RPMI7951 (cell line): ENCODE measurements at regions not wholly inside any gene's neighbourhood (a gene's known extent, or its start where the extent isn't known, plus 50 kb on each side); places are given as distances from the start of the nearest gene placed in this dataset.
A peak's percentile ranks its signal among the peaks of the same experiment; 100 is the strongest.
"Not testable (repeated sequence)": the region's sequence is repeated elsewhere in the genome, so short reads cannot be mapped to it uniquely, and the experiment has no call there.

Experiments used
- DNase-seq: peaks from one replicate; pipeline ENCODE4 v3.0.0-alpha.2; 2012; ENCODE audit warnings: low read depth

DNA sequence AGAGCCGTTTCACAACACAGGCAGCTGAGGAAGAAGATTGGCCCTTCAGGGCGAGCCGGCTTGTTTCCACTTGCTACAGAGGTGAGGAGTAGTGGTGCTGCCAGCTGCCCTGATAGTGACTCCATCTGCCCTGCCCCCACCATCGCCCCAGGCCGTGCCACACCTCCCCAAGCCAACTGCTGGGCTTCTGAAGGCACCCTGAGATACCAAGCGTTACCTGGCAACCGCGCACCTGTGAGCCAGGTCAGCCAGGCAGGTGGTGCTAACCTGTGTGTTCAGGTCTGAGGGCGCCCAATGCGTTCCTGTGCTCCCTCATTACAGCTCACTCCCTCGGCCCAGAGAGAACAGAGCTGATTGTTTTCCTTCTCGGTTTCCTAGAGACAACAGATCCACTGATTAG is 299.1 kb upstream of the ID4 start:
- no peak for DNase-seq

GRCh38 chr6:19547507-19547906 is 289.7 kb upstream of the ID4 start:
- no peak for DNase-seq

DNA sequence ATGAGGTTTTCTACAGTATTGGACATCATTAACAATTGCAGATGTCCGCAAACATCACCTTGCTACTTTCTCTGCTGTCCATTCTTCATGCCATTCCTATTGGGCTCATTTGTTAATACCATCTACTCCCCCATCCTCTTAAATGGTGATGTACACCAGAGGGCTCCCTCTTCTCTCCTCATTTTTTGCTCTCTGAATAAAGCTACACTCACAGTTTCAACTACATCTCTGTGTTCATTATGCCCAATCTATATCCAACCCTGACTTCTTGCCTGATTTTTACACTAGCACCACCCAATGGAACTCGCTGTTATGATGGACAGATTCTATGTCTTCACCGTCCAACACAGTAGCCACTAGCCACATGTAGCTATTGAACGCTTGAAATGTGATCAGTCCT is 288.1 kb upstream of the ID4 start:
- DNase-seq: no peak

DNA sequence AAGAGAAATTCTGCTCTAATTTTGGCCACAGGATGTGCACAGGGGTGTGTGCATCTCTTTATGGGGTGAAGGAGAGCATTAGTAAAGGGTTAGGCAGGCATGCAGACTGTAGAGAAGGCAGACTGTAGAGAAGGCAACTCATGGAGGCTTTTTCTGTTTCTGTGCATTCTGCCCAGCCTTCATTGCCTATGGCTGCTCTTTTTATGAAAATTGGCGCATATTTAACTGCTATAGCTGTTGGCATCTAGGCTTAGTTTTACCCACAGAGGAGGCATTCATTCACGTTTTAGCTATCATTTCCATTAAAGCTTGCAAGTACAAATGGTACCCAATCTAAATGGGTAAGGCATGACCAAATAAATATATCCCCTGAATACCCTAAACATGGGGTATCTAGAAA is 286.8 kb upstream of the ID4 start:
- DNase-seq: no peak

GRCh38 chr6:19551611-19552010 is 285.6 kb upstream of the ID4 start:
- no peak for DNase-seq

GRCh38 chr6:19552076-19552475 is 285.1 kb upstream of the ID4 start:
- no peak for DNase-seq

DNA sequence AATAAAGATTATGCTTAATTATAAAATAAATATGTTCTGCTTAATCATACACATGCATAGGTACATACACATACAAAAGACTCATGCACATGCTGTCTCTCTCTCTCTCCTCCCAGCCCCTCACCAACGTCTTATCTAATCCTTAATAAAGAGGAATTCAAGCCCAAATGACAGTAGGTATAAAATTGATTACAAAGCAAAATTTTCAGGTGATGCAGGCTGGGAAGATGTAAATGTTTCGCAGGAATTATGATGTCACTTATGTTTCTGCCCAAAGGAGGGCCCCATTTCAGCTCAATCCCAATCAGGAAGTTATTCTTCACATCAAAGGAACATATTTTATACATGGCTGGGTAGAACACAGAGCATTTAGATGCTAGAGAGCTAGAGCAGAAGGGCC is 284.6 kb upstream of the ID4 start:
- DNase-seq: no peak

DNA sequence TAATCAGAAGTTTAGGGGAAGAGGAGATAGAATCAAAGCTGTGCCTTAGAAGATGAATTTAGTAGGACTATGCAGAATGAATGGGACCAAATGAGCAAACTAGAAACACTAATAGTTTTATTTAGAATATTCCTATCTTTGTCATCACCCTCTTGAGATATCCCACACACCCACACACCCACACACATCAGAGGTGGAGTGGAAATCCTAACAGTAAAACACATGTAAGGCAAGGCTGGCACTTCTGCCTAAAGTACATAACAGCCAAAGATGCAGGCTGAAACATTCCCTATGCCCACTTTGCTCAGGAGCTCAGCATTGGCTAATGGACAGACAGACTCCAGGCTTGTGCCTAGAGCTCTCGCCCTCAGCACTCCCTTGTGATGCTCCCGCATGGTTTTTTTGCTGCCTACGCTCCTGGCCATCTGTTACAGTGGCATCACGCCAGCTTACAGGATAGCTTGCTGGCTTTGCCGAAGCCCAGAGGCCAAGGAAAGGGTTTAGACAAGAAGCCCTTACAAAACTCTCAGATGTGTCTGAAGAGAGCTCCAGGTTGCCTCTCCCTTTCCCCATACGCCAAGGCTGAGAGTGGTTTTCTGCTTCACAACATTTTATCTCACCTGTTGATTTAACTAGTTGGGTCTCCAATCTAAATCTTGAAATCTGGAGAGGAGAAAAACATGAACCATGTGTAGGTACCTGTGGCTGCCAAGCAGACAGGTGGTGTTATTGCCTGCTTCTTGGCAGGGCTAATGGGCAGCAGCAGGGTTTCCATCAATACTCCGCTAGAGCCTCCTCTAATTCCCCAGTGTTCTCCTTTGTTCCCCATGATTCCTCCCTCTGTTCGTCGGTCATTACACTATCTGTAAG is 282.6 kb upstream of the ID4 start:
- no peak for DNase-seq

DNA sequence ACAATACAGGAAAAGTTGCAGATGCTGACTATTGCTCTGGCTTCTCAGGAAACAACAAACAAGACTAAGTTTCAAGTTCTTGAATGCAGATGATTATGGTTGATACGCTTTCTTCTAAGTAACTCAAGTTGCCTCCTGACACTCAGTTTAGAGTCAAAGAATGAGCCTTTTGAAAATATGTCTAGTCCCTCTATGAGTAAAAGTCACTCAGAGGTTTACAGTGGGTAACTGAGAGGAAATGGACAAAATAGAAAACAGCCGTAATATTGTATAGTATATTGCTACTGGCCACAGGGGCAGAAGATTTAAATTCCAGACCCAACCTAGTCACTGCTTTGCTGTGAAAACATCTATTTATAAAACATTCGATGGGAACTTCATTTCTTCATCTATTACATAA is 280.0 kb upstream of the ID4 start:
- peak; percentile 8 for DNase-seq

- no peak for DNase-seq
These were observed 279.0 kb upstream of the ID4 start for GRCh38 chr6:19558201-19558600.

- no peak for DNase-seq
These were observed 278.2 kb upstream of the ID4 start for GRCh38 chr6:19558934-19559333.

- no peak for DNase-seq
These were observed 274.7 kb upstream of the ID4 start for GRCh38 chr6:19562468-19562867.

GRCh38 chr6:19569563-19569962 is 267.6 kb upstream of the ID4 start:
- no peak for DNase-seq

DNA sequence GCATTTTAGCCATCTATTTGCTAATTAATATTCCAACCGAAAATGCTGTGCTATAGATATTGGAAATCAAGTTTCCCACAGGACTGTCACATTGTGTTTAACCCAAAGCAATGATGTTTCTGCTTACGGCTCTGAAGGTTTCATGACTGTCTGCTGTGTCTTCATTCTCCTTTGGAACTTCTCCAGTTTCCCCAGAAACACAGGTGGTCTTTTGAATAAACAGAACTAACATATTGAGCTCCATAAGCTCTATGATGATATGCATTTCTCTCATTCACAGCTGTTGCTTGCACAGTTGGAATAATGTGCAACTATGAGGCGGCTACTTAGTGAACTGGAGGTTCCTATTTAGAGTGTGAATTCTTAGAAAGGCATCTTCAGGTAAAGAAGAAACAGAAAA is 266.0 kb upstream of the ID4 start:
- DNase-seq: no peak

DNA sequence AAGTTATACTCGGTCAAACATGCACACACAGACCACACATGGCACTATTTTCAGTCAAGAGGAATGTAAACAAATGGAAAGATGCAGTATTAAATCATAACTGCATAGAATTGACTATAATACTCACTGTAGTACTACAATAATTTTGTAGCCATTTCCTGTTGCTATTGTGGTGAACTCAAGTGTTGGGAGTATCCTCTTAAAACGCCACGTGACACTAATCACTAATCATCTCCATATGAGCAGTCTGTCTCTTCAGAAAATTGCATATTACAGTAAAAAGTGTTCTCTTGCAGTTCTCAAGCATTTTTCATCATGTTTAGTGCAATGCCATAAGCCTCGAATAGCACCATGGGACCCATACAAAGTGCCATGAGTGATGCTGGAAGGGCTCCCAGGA is 258.7 kb upstream of the ID4 start:
- DNase-seq: no peak

- not testable (repeated sequence) for DNase-seq
These were observed 253.0 kb upstream of the ID4 start for GRCh38 chr6:19584207-19584606.

DNA sequence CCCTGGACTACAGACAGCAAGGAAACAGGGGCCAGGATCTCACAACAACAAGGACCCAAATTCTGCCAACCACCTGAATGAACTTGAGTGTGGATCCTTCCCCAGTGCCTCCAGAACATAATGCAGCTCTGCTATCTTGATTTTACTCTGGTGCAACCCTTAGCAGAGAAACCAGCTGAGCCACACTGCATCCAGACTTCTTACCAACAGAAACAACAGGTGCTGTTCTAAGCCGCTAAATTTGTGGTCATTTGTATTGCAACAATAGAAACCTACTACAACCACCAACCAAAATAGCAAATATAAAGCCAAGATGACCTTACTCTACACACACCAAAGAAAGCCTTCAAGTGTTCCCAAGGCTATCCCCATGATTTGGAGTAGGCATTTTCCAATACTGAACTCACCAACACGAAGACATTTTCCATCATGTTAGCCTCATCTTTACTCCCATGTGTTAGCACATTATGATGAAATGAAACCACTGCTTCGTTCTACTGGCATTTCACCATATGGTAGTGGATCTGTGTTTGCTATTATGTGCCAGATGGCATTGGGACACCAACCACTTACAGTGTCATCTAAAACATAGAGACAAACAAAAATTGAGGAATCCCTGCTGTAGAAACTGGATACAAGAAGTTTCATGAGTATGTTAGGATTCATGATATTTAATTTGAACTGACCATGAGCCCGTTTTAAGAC is 249.8 kb upstream of the ID4 start:
- no peak for DNase-seq

DNA sequence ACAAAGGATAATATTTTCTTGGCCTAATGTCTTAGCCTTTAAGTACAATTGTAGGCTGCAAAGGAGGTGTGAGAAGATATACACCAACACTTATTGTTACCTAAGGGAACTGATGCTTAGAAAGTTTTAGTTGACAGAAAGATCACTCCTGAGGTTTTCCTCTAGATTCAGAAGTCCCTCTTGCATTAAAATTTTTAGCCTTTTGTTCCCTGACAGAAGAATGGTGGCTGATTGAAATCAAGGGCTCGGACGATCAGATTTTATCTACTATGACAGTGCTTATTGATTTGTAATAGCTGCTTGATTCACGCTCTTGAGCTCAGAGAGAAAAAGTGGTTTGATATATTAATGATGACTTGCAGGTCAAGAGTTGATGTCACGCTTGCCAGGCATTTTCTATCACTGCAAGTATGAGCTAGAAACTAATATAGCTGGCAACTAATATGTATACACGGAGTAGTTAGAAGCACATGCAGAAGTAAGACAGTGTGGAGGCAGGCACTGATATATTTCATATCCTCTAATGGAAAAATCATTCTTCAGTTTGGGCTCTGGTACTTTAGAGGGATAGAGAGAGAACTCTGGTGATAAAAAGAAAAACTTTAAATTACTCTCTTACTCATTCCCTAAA is 246.6 kb upstream of the ID4 start:
- DNase-seq: no peak

DNA sequence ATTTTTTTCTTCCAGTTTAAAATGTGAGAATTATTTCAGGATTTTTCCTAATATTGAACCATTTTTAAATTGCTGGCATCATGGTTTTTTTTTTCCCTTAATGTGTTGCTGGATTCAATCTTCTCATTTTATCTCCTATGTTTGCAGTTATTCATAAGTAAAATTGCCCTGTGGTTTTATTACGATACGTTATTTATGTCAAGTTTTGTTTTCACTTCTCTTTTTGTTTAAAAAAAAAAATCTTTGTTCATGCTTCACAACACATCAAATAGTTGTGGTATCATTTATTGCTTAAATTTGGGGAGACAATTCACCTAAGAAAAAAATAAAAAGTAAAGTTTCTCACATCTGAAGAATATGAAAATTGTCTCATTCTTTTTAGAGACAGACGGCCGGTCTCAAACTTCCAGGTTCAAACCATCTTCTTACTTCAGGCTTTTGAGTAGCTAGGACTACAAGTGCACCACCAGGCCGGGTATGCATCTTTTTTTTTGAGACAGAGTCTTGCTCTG is 239.3 kb upstream of the ID4 start:
- no peak for DNase-seq

DNA sequence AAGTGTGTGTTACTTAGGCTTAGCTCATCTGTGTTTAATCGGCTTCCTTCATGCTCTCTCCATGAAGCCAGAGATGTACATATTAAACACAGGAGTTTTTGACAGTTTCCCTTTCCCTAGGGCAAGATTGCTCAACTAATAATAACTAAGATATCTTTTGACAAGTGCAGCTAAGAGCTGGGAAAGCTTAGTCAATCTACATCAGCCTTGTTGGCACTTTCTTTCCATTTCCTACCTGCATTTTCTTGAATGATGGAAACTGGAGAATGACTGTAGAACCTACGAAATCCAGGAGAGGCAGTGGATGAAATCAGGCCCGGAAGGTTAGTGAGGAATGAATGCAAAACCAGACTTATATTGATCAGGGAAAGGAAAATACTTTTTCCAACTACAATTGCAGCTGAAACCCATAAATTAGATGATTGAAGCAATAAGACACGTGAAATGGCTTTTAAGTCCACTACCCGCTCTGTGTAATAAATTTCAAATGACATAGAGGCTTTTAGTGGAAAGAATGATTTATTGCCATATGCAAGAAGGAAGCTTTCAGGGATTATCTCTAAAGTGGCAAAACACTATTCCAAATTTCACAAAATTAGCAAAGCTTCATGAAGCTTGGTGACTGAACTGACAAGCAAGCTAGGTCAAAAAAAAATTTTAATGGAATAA is 237.2 kb upstream of the ID4 start:
- DNase-seq: no peak

GRCh38 chr6:19602434-19603013 is 234.6 kb upstream of the ID4 start:
- no peak for DNase-seq

GRCh38 chr6:19603721-19604120 is 233.4 kb upstream of the ID4 start:
- no peak for DNase-seq
